Hepatocyte (in vitro differentiated cells): ENCODE measurements at regions not wholly inside any gene's neighbourhood (a gene's known extent, or its start where the extent isn't known, plus 50 kb on each side); places are given as distances from the start of the nearest gene placed in this dataset.

Experiments
- CTCF ChIP-seq: fragments of 200-600 bp; sonication (generic); IDR thresholded peaks from 2 replicates; pipeline ENCODE4 v1.5.1; 2016; ENCODE audit warnings: antibody characterized with exemption, mild to moderate bottlenecking; ENCODE audit not compliant: poor library complexity
- EZH2 ChIP-seq: fragments of 200-600 bp; sonication (generic); IDR thresholded peaks from 2 replicates; pipeline ENCODE4 v1.6.1; 2016; ENCODE audit warnings: antibody characterized with exemption, mild to moderate bottlenecking, borderline replicate concordance

GRCh38 chr5:96340357-96340756, 92.7 kb downstream of the PCSK1 start:
- TF ChIP-seq EZH2 (no peak), CTCF (no peak)
